KMS-11 (cell line): ENCODE measurements at regions not wholly inside any gene's neighbourhood (a gene's known extent, or its start where the extent isn't known, plus 50 kb on each side); places are given as distances from the start of the nearest gene placed in this dataset.

Experiments
- H2AFZ ChIP-seq: fragments of 200-600 bp; sonication (generic); 2 replicates; pipeline ENCODE4 v1.6.1; 2016; ENCODE audit warnings: antibody characterized with exemption, mixed run types, low read depth
- H3K27ac ChIP-seq: fragments of 200-600 bp; sonication (generic); 2 replicates; pipeline ENCODE4 v1.6.1; 2016; ENCODE audit warnings: mild to moderate bottlenecking, mixed run types
- H3K27me3 ChIP-seq: fragments of 200-600 bp; sonication (generic); 2 replicates; pipeline ENCODE4 v1.6.1; 2017; ENCODE audit warnings: mild to moderate bottlenecking, low read depth, mixed run types, moderate library complexity; ENCODE audit not compliant: insufficient read depth
- H3K36me3 ChIP-seq: fragments of 200-600 bp; sonication (generic); 2 replicates; pipeline ENCODE4 v1.6.1; 2017; ENCODE audit warnings: mild to moderate bottlenecking, mixed run types; ENCODE audit not compliant: insufficient read depth
- H3K4me1 ChIP-seq: fragments of 200-600 bp; sonication (generic); 2 replicates; pipeline ENCODE4 v1.6.1; 2016; ENCODE audit warnings: mild to moderate bottlenecking, low read depth, mixed run types; ENCODE audit not compliant: poor library complexity, severe bottlenecking
- H3K4me2 ChIP-seq: fragments of 200-600 bp; sonication (generic); 2 replicates; pipeline ENCODE4 v1.7.0; 2016; ENCODE audit warnings: mild to moderate bottlenecking, mixed run types
- H3K4me3 ChIP-seq: fragments of 200-600 bp; sonication (generic); IDR thresholded peaks from 2 replicates; pipeline ENCODE4 v1.6.1; 2017; ENCODE audit warnings: low read depth, low read length, mixed read lengths; ENCODE audit not compliant: insufficient read depth
- H3K79me2 ChIP-seq: fragments of 200-600 bp; sonication (generic); 2 replicates; pipeline ENCODE4 v1.6.1; 2016; ENCODE audit warnings: low read depth, mixed run types; ENCODE audit not compliant: insufficient read depth
- H3K9ac ChIP-seq: fragments of 200-600 bp; sonication (generic); 2 replicates; pipeline ENCODE4 v1.6.1; 2016; ENCODE audit warnings: mild to moderate bottlenecking, mixed run types
- H4K20me1 ChIP-seq: fragments of 200-600 bp; sonication (generic); 2 replicates; pipeline ENCODE4 v1.6.1; 2016; ENCODE audit warnings: mild to moderate bottlenecking, mixed run types; ENCODE audit not compliant: insufficient read depth
- TF ChIP-seq, protein P1 (sequence below): fragments of 200-600 bp; sonication (generic); conservative IDR thresholded peaks from 2 replicates; pipeline ENCODE4 v1.6.1; 2017; ENCODE audit warnings: low read depth, mild to moderate bottlenecking, antibody characterized with exemption, low read length, moderate library complexity, mixed read lengths

DNA sequence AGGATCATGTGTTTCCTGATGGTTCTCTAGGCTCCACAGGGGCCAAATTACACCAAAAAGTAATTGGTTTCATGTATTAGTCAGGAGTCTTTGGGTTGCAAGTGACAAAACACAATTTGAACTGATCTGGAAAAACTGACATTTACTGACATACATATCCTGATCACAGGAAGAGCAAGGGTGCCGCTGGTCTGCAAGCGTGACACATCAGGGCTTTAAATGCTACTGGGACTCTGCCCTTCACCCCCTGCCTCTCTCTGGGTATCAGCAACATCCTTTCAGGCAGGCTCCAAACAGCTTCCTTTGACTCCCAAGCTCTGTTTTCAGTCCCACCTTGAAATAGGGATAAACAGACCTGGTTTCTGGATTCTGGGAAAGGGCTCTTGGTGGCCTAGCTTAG, 197.5 kb downstream of the PALM2AKAP2 start:
- Histone ChIP-seq H3K4me3 (no peak overlapping the region), H3K9ac (no peak overlapping the region), H3K27ac (no peak overlapping the region), H3K79me2 (no peaks in the 10 kb centered on the region), H3K4me1 (no peaks in the 10 kb centered on the region), H4K20me1 (no peaks in the 10 kb centered on the region), H2AFZ (no peak overlapping the region), H3K27me3 (no peaks in the 10 kb centered on the region), H3K36me3 (no peaks in the 10 kb centered on the region), H3K4me2 (no peak overlapping the region)
- TF ChIP-seq, protein P1, sequence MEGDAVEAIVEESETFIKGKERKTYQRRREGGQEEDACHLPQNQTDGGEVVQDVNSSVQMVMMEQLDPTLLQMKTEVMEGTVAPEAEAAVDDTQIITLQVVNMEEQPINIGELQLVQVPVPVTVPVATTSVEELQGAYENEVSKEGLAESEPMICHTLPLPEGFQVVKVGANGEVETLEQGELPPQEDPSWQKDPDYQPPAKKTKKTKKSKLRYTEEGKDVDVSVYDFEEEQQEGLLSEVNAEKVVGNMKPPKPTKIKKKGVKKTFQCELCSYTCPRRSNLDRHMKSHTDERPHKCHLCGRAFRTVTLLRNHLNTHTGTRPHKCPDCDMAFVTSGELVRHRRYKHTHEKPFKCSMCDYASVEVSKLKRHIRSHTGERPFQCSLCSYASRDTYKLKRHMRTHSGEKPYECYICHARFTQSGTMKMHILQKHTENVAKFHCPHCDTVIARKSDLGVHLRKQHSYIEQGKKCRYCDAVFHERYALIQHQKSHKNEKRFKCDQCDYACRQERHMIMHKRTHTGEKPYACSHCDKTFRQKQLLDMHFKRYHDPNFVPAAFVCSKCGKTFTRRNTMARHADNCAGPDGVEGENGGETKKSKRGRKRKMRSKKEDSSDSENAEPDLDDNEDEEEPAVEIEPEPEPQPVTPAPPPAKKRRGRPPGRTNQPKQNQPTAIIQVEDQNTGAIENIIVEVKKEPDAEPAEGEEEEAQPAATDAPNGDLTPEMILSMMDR: no peak

- Histone ChIP-seq H2AFZ (no peak overlapping the region), H3K4me3 (no peak overlapping the region), H3K36me3 (no peaks in the 10 kb centered on the region), H3K79me2 (no peaks in the 10 kb centered on the region), H3K4me1 (no peaks in the 10 kb centered on the region), H3K9ac (no peak overlapping the region), H3K27me3 (no peaks in the 10 kb centered on the region), H3K4me2 (no peak overlapping the region), H4K20me1 (no peaks in the 10 kb centered on the region), H3K27ac (no peak overlapping the region)
- TF ChIP-seq, protein P1: no peak
Measured at GRCh38 chr9:109981091-109981490, 201.1 kb downstream of the PALM2AKAP2 start.

- Histone ChIP-seq H3K4me3 (no peak overlapping the region), H4K20me1 (no peaks in the 10 kb centered on the region), H3K27me3 (no peaks in the 10 kb centered on the region), H3K4me1 (no peaks in the 10 kb centered on the region), H2AFZ (no peak overlapping the region), H3K27ac (no peak overlapping the region), H3K4me2 (no peak overlapping the region), H3K36me3 (no peaks in the 10 kb centered on the region), H3K79me2 (no peaks in the 10 kb centered on the region), H3K9ac (no peak overlapping the region)
- TF ChIP-seq, protein P1: no peak
Measured at GRCh38 chr9:109986521-109986991, 206.6 kb downstream of the PALM2AKAP2 start.

GRCh38 chr9:109989296-109989695, 209.3 kb downstream of the PALM2AKAP2 start:
- H3K9ac ChIP-seq: no peak overlapping the region
- H3K27me3 ChIP-seq: no peaks in the 10 kb centered on the region
- no peak overlapping the region for H3K4me2 ChIP-seq
- TF ChIP-seq, protein P1: no peak
- H2AFZ ChIP-seq: no peak overlapping the region
- no peaks in the 10 kb centered on the region for H4K20me1 ChIP-seq
- no peak overlapping the region for H3K27ac ChIP-seq
- H3K36me3 ChIP-seq: no peaks in the 10 kb centered on the region
- H3K4me1 ChIP-seq: no peaks in the 10 kb centered on the region
- H3K4me3 ChIP-seq: no peak overlapping the region
- H3K79me2 ChIP-seq: no peaks in the 10 kb centered on the region
